HG03439 (cell line): ENCODE measurements at regions not wholly inside any gene's neighbourhood (a gene's known extent, or its start where the extent isn't known, plus 50 kb on each side); places are given as distances from the start of the nearest gene placed in this dataset.
A peak's percentile ranks its signal among the peaks of the same experiment; 100 is the strongest.

ENCODE experiments used
- ATAC-seq: cut with Tn5 transposase; IDR thresholded peaks from one replicate; pipeline ENCODE4 v1.9.1; 2021; ENCODE audit warnings: mild to moderate bottlenecking, moderate library complexity; ENCODE audit not compliant: unreplicated experiment

DNA sequence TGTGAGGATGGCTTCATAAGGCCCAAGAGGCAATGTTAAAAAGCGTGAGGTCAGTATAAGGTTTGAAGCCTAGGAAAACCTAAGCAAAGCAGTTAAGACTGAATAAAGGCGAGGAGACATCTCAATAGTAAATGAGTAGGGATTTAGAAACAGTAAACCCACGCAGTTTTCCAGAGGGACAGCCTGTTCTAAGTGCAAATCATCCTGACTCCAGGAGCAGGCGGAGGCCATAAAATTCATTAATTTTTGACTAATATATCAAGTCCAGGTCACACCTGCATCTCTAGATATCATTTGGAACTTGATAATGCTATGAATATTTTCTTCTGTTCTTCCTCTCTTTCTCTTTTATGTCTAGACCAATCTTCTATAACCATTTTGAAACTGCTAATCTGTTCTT lies 597.0 kb upstream of the RGS18 start:
- ATAC-seq, result no peak

DNA sequence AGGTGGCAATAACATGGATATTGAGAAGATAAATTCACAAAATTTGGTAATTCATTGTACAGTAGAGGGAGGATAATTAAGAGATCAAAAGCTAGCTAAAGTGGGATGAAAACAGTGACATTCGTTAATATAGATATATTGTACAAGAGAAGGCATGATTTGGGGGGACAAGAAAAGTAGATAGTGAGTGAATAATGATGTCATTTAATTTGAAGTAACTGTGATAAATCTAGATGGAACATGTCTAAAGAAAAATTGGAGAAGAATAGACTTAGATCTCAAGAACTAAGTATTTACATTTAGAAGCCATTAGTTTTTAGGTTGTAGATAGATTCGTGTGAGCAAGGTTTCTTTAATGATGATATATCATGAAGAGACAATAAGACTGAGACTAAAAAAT lies 594.0 kb upstream of the RGS18 start:
- no peak for ATAC-seq

DNA sequence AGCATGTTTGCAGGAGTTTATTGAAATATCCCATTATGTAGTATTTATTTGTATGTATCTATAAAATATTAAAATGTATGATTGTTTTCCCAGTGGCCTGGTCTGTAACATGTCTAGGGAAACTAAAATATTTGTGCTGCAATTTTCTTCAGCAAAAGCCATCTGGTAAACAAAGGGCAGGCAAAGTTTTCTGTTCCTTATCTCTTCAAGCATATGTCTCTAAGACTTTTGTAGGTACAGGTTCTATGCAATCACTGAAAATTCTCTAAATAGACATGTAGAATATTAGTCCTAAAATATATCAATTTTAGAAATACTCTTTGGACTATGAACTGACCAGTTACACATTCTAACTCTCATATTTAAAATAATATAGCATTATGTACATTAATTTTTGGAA lies 585.8 kb upstream of the RGS18 start:
- no peak for ATAC-seq

DNA sequence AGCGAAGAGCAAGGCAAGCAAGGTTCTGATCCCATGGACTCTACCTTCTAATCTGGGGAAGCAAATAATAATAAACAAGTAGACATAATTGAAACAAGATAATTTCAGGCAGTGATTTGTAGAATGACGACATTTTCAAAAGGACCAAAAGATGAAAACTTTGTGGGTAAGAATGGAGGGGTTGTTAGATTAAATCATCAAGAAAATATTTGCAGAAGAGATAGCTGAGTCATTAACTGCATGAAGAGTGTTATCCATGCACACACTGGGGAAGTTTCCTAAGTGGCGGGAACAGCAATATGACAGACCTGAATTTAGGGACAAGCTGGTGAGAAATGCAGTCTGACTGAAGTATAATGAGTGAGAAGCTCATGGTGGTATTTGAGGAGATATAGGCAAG lies 583.1 kb upstream of the RGS18 start:
- ATAC-seq, result no peak

DNA sequence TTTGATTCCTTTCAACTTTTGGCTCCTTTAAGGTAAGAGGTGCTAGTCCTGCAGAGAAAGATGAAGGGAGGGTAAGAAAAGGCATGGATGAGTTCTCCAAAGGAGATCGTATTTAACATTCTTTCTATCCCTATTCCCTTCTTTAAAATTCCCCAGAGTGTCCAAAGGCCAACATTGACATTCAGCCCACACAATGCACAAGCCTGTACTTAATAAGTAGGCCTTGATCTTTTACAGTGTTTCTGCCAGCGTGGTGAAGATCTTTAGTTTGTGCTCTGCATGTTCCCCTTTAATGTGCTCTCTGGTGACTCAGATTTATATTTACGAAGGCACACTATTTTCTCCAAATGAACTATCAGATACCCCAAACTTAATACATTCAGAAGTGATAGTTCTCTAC lies 582.5 kb upstream of the RGS18 start:
- no peak for ATAC-seq

DNA sequence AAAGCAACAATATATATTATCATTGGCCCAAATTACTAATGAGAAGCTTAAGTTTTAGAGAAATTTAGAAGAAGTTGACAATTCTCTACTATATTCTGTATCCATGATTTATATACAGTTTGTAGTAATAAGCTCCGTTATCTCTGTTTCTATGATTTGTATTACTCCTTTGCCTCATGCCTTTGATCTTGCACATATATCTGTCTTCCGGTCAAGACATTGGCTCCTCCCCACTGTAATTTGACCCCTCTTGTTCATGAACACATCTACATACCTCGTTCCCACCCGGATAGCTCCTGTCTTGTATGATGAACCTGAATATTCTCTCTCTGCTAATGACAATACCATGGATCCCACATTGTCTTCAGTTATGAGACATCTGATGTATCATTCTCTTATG lies 581.0 kb upstream of the RGS18 start:
- no peak for ATAC-seq

DNA sequence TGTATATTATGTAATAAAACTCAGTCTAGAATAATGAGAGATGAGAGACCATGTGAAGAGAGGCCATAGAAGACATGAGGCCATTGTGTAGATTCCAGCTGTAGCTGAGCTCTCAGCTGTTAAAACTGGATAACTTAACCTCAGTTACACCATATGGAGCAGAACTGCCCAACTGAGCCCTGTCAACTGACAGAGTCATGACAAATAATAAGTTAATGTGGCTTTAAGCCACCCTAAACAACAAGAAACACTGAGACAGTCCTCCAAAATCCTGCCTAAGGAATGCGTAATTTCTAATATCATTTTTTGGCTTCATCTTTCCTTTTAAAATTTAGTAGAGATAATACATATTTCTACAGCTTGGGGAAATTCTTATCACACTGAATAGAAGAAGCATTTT lies 580.0 kb upstream of the RGS18 start:
- no peak for ATAC-seq

DNA sequence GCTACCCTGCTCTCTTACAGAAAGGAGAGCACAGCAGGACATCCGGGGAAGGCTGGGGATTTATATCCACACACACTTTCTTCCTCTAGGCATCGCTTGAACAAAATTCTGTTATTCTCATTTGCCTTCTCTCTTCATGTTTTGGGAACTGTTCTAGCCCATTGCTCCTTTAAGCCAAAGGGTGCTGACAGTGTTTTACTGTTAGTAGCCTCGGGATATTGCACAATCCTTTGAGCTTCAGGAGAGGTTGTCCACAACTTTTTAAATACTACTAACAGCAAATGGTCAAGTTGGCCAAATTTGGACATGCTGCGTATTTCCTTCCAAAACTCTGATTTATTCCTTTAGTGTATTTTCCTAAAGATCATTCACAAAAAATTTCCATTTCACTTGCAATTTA lies 579.2 kb upstream of the RGS18 start:
- no peak for ATAC-seq

DNA sequence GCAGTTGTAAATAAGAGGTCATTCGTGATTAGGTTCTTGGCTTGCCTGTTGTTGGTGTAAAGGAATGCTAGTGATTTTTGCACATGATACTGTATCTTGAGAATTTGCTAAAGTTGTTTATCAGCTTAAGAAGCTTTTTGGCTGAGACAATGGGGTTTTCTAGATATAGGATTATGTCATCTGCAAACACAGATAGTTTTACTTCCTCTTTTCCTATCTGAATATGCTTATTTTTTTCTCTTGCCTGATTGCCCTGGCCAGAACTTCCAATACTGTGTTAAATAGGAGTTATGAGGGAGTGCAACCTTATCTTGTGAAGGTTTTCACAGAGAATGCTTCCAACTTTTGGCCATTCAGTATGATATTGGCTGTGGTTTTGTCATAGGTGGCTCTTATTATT lies 576.1 kb upstream of the RGS18 start:
- ATAC-seq, result peak; percentile 80

DNA sequence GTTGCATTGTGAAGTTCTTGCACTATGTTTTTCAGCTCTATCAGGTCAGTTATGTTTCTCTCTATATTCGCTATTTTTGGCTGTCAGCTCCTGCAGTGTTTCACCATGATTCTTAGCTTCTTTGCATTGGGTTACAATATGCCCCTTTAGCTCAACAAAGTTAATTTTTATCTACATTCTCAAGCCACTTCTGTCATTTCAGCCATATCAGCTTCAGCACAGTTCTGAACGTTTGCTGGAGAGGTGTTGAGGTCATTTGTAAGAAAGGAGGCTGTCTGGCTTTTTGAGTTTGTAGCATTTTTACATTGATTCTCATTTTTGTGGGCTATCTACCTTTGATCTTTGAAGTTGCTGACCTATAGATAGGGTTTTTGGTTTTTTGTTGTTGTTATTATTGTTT lies 573.2 kb upstream of the RGS18 start:
- ATAC-seq, result no peak

DNA sequence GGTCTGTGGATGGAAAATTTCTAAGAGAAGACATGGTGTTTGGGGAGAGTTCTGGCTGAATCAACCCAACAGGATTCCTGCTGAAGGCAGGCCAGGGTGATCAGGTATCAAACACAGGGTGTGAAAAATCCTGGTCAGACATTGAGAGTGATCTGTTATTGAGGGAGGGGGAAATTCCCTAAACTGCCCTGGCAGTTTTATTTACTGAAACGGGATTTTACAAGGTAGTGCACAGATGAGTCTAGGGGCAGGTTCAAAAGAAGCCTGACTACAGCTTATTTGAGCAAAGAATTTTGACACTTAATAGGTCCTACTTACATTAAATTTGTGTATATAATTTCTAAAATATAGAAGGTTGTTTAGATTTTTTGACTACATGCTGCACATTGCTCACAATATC lies 569.4 kb upstream of the RGS18 start:
- no peak for ATAC-seq

DNA sequence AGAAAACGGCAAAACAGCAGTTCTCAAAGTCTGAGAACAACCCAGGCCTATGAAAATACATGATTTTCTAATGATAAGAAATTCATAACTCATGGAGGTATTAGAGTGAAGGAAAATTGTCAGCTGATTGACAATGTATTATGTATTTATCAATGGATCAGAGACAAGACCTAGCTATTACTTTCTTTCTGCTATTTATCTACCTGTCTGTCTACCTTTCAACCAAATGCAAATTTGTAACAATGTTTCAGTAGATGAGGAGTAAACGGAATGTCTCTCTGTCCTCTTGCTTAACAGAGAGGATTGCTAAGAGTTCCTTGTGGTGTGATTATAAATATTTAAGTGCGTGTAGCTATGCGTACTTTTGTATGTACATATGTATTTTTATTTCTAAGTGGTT lies 568.7 kb upstream of the RGS18 start:
- no peak for ATAC-seq

DNA sequence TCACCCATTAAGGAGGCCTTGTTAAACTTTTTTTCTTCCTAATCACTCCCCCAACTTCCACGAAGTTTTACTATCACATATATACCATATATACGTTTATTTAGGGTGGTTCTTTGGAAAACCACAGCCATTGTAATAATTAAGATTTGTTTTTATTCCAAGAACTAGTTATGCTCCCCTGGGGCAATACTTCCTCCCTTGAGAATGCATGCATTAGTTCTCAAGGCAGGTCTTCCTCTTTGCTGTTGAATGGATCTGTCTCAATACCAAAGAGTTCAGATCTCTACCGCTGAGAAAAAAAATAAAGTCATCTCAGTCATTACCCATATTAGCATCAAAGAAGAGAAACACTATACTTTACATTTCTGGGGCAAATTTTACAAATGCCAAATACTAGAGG lies 567.7 kb upstream of the RGS18 start:
- no peak for ATAC-seq

DNA sequence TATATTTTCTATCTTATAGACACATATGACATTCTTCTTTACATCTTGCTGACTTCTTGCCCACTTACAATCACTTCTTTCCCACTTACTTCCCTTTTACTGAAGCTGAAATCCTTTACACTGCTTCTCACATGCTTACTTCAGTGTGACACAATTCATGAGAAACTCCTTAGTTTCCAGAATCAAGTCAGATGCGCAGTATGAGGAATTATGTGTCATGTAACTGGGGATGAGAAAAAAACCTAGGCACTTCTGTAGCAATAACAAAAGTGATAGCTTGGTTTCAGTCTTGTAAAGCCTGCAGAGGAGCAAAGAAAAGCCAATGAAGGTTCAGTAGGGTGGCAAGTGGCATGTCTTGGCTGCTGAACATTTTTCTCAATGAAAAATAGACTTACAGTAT lies 566.2 kb upstream of the RGS18 start:
- ATAC-seq, result no peak

DNA sequence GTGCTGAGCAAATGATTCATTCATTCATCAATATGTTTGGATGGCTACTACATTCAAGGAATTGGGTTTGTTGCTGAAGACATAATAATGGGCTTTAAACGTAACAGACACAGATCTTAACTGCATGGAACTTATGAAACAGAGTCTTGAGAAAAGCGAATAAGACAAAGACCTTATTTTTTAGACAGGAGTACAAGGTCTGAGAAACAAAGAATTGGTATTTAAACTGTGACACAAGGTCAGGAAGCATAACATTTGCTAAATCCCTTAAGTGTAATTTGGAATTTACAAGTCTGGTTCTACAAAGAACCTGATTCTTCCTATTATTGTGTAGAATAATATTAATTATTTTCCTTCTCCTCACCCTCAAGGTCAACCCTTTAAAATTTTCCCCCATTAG lies 565.4 kb upstream of the RGS18 start:
- ATAC-seq, result no peak

DNA sequence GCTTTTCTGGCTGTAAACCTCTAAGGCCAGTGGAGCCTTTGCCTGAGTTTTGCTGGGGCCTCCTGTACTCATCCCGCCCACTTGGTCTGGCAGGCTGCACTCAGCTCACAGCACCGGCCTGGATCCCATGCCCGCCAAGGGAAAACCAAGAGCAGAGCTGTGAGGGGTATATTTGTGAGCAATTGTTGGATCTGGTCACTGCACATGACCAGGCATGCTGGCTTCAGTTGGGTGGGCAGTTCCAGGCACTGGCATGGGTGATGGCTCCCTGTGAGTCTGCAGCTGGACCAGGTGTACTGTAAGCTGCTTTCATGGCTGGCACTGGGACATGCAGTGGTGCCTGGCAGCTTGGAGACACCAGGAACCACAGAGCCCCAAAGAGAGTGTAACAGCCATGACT lies 563.1 kb upstream of the RGS18 start:
- ATAC-seq, result no peak

DNA sequence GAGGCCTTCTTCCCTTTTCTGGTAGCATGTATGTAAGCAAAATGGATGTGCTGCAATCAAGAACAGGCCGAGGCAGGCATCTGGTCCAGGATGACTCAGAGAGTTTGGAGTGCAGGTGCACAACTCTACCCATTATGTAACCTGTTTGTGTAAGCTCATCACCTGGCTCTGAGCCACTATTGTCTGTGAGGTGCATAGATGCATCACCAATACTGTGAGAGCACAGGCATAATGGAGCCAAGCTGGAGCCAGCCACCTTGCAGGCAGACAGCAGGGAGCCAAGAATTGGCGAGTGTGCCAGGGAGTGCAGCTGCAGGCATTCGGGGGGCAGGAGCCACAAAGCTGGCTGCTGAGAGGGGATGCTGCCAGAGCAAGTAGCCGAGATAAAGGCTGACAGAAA lies 549.9 kb upstream of the RGS18 start:
- no peak for ATAC-seq

DNA sequence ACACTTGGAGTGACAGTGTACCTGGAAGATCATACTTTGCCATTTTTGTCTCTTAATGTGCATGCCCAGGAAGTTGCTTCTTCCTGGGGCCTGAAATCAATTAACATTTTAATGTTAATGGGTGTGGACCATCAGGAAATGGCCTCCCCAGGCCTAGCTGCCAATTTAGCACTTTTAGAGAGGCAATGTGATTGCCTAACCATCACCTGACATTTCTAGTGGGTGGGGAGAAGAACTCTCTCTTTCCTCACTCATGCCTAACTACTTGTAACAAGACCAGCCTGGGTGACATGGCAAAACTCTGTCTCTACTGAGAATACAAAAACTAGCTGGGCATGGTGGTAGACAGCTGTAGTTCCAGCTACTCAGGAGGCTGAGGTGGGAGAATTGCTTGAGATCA lies 549.0 kb upstream of the RGS18 start:
- no peak for ATAC-seq

DNA sequence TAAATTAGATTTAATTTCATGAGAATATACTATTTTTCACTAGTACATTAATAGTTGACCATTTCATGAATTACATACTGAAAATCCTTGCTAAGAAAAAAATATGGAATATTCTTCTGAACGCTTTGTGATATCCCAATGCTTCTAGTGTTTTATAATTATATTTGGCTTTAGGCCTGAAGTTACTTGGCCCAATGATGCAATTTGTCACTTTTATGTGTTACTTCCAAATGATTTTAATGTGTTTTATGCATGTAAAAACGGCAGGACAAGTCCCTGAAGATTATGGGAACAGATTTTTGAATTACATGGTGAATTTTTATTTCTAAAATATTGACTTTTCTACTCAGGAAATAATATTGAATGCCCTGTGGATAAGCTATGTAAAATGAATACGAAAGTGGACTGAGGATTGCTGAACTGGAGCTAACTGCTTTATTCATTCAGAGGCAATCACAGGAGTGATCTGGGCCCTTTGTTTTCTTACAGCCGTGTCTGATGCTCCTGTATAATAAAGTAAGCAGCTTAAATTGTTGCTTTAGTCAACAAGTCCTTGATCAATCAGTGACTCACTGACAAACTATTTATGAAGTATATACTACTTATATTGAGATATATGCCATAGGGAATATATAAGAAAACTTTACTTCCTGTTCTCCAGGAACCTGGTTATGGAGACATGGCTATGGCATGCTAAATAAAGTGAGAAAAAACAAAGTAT lies 543.0 kb upstream of the RGS18 start:
- ATAC-seq, result no peak

DNA sequence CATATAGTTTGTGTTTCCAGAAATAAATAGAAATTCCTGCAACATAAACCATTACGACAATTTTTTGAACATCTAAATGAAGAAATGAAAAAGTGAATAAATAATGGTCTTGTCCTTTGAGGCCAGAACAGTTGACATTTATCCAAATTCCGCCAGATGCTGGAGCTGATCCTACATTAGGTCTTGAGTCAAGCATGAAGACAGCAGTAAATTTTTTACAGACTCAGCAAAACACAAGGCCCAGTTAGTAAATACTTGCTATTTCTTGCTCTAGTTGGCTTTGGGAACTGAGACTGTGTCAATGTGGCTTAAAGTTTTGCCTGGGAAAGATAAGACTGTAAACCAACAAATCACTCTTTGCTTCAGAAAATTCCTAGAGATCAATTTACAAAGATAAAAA lies 540.1 kb upstream of the RGS18 start:
- ATAC-seq, result no peak

DNA sequence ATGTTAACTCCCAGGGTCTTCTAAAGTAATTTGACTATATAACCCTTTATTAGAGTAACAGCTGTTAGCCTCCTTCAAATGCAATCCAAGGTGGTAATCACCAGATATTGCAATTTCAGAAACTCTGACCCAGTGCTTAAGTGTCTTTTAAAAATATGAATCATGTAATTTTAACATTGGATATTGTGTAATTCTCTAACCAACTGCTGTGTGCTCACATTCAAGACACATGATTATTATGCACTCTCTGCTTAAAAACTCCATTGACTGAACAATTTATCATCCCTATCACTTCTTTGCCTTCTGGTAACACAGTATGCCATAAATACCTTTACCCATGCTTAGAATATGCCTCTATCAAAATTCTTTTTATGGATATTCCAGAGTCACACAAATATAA lies 537.4 kb upstream of the RGS18 start:
- no peak for ATAC-seq

DNA sequence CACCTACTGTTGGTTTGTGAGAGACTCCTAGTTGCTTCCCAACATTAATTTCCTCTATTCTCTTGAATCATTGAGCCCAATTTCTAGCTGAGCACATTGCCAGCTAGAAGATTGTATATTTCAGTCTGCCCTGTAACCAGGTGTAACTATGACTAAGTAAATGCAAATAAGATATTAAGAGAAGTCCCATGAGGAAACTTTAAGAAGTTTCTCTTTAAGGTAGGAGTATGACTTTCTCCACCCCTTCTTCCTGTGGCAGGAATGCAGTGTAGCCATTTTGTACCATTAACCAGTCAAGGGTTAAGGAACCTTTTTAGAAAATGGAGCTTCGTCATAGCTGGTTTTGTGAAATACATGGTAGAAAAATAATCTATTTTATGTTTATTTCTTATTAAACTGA lies 534.2 kb upstream of the RGS18 start:
- no peak for ATAC-seq

DNA sequence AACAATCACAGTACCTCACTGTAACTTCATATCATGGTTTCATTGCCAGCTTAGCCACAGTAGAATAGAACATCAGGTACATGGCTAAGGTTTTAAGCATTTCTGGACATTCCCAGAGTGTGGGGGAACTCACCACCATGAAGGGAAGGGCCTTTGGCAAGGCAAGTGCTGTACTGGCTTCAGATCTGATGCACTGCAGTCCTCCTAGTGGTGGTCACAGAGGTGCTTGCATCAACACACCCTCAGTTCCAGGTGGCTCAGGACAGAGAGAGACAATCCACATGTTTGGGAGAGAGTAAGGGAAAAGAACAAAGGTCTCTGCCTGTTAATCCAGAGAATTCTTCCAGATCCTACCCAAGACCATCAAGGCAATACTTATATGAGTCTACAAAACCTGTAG lies 528.4 kb upstream of the RGS18 start:
- ATAC-seq, result no peak
